Keratinocyte (primary cell): ENCODE measurements at regions not wholly inside any gene's neighbourhood (a gene's known extent, or its start where the extent isn't known, plus 50 kb on each side); places are given as distances from the start of the nearest gene placed in this dataset.

Experiments
- DNase-seq: peaks from one replicate; pipeline ENCODE4 v3.0.0-alpha.2; 2011; ENCODE audit warnings: low read depth, missing footprints, low spot score
- FAIRE-seq: peaks from 2 replicates; lab custom pipeline; 2011; peaks lifted over from hg19 to GRCh38; lab: Jason Lieb, UNC
- H2AFZ ChIP-seq: 2 replicates; pipeline ENCODE4 v1.6.0; 2012; ENCODE audit warnings: low read length, control low read depth, inconsistent platforms; ENCODE audit not compliant: control insufficient read depth
- H3K27ac ChIP-seq: 2 replicates; pipeline ENCODE4 v1.5.1; 2011; ENCODE audit warnings: low read length; ENCODE audit not compliant: control insufficient read depth, insufficient read depth
- H3K27me3 ChIP-seq: 3 replicates; pipeline ENCODE4 v1.6.0; 2011; ENCODE audit warnings: low read length; ENCODE audit not compliant: control insufficient read depth, insufficient read depth; ENCODE audit errors: extremely low read depth
- H3K36me3 ChIP-seq, 2 experiments: 2 replicates in 1 of 2; 3 replicates in 1 of 2; pipeline ENCODE4 v1.5.1; 2011; ENCODE audit warnings: low read length in 2 of 2, mild to moderate bottlenecking in 1 of 2; ENCODE audit not compliant: control insufficient read depth in 2 of 2, insufficient read depth in 2 of 2; ENCODE audit errors: extremely low read depth in 1 of 2
- H3K4me1 ChIP-seq: 3 replicates; pipeline ENCODE4 v1.5.1; 2011; ENCODE audit warnings: low read length; ENCODE audit not compliant: control insufficient read depth, insufficient read depth; ENCODE audit errors: extremely low read depth
- H3K4me2 ChIP-seq: 3 replicates; pipeline ENCODE4 v1.6.0; 2011; ENCODE audit warnings: low read depth, low read length; ENCODE audit not compliant: control insufficient read depth, insufficient read depth; ENCODE audit errors: extremely low read depth
- H3K4me3 ChIP-seq, 3 experiments: fragments of 200-600 bp in 1 of 3; sonication (generic) in 1 of 3; 2 replicates in 2 of 3; 3 replicates in 1 of 3; pipeline ENCODE4 v1.5.1; 2011 to 2016; ENCODE audit warnings: low read length in 3 of 3, mild to moderate bottlenecking in 3 of 3, control low read depth in 2 of 3, inconsistent platforms in 1 of 3, low read depth in 1 of 3, mixed read lengths in 1 of 3, mixed run types in 1 of 3, moderate library complexity in 1 of 3; ENCODE audit not compliant: control insufficient read depth in 2 of 3, insufficient read depth in 2 of 3; ENCODE audit errors: extremely low read depth in 1 of 3
- H3K79me2 ChIP-seq: 2 replicates; pipeline ENCODE4 v1.6.0; 2012; ENCODE audit warnings: low read length; ENCODE audit not compliant: control insufficient read depth, insufficient read depth
- H3K9ac ChIP-seq: 3 replicates; pipeline ENCODE4 v1.6.0; 2011; ENCODE audit warnings: low read length; ENCODE audit not compliant: control insufficient read depth, insufficient read depth; ENCODE audit errors: extremely low read depth
- H3K9me1 ChIP-seq: 3 replicates; pipeline ENCODE4 v1.6.0; 2011; ENCODE audit warnings: low read length; ENCODE audit not compliant: control insufficient read depth, insufficient read depth; ENCODE audit errors: extremely low read depth
- H3K9me3 ChIP-seq: 2 replicates; pipeline ENCODE4 v1.5.1; 2012; ENCODE audit warnings: low read depth, low read length; ENCODE audit not compliant: control insufficient read depth
- H4K20me1 ChIP-seq: 3 replicates; pipeline ENCODE4 v1.6.0; 2011; ENCODE audit warnings: low read length; ENCODE audit not compliant: control insufficient read depth, insufficient read depth; ENCODE audit errors: extremely low read depth
- EZH2 ChIP-seq: IDR thresholded peaks from one replicate; pipeline ENCODE4 v1.6.1; 2012; ENCODE audit warnings: inconsistent platforms, mild to moderate bottlenecking, low read length, moderate library complexity
- dilution Hi-C: fragments of 300-500 bp; cut with MboI; formaldehyde crosslinking; loops from one replicate; pipeline ENCODE4 v1.7.0; 2020; ENCODE audit warnings: low sequenced_read_pairs; ENCODE audit not compliant: extremely low pct_ligation_motif_present
- TF ChIP-seq, protein P1 (sequence below), 3 experiments: IDR thresholded peaks in 1 of 3; conservative IDR thresholded peaks in 1 of 3; optimal IDR thresholded peaks in 1 of 3; 2 replicates in 2 of 3; 3 replicates in 1 of 3; pipeline versions ENCODE3 to v1.5.1; 2011; ENCODE audit warnings: low read length in 3 of 3, mild to moderate bottlenecking in 3 of 3, moderate library complexity in 2 of 3, control low read depth in 1 of 3, inconsistent platforms in 1 of 3; ENCODE audit not compliant: insufficient read depth in 2 of 3; ENCODE audit errors: extremely low read depth in 1 of 3

- Histone ChIP-seq H3K79me2 (no peaks in the 10 kb centered on the region), H2AFZ (no peak overlapping the region), H3K36me3 (no peaks in the 10 kb centered on the region), H4K20me1 (no peaks in the 10 kb centered on the region), H3K27ac (no peak overlapping the region), H3K4me3 (no peak overlapping the region), H3K4me2 (no peak overlapping the region), H3K4me1 (no peaks in the 10 kb centered on the region), H3K9me1 (no peaks in the 10 kb centered on the region), H3K27me3 (no peaks in the 10 kb centered on the region), H3K9me3 (no peaks in the 10 kb centered on the region), H3K9ac (no peak overlapping the region)
- dilution Hi-C loops = no loop called here
- FAIRE-seq (peak; percentile 74), DNase-seq (no peak)
- TF ChIP-seq, protein P1, sequence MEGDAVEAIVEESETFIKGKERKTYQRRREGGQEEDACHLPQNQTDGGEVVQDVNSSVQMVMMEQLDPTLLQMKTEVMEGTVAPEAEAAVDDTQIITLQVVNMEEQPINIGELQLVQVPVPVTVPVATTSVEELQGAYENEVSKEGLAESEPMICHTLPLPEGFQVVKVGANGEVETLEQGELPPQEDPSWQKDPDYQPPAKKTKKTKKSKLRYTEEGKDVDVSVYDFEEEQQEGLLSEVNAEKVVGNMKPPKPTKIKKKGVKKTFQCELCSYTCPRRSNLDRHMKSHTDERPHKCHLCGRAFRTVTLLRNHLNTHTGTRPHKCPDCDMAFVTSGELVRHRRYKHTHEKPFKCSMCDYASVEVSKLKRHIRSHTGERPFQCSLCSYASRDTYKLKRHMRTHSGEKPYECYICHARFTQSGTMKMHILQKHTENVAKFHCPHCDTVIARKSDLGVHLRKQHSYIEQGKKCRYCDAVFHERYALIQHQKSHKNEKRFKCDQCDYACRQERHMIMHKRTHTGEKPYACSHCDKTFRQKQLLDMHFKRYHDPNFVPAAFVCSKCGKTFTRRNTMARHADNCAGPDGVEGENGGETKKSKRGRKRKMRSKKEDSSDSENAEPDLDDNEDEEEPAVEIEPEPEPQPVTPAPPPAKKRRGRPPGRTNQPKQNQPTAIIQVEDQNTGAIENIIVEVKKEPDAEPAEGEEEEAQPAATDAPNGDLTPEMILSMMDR (optimal IDR thresholded peaks at IDR 0.05 in 1 of 3, IDR thresholded peaks at IDR 0.05 in 1 of 3, conservative IDR thresholded peaks at IDR 0.05 in 1 of 3; ENCODE audit: extremely low read depth in 1 of 3, insufficient read depth in 2 of 3, low read length in 3 of 3) = no peak
- no peak for TF ChIP-seq EZH2
Measured at GRCh38 chr1:209150114-209150513, 433.4 kb upstream of the CAMK1G start.

- Histone ChIP-seq H3K4me1 (no peaks in the 10 kb centered on the region), H3K27me3 (no peaks in the 10 kb centered on the region), H3K36me3 (no peaks in the 10 kb centered on the region), H3K9me1 (no peaks in the 10 kb centered on the region), H2AFZ (no peak overlapping the region), H3K4me2 (no peak overlapping the region), H3K9me3 (no peaks in the 10 kb centered on the region), H3K9ac (no peak overlapping the region), H3K4me3 (no peak overlapping the region), H3K79me2 (no peaks in the 10 kb centered on the region), H4K20me1 (no peaks in the 10 kb centered on the region), H3K27ac (no peak overlapping the region)
- no peak for FAIRE-seq
- DNase-seq = no peak
- TF ChIP-seq, protein P1 (optimal IDR thresholded peaks at IDR 0.05 in 1 of 3, IDR thresholded peaks at IDR 0.05 in 1 of 3, conservative IDR thresholded peaks at IDR 0.05 in 1 of 3; ENCODE audit: extremely low read depth in 1 of 3, insufficient read depth in 2 of 3, low read length in 3 of 3) = no peak
- no peak for TF ChIP-seq EZH2
- dilution Hi-C loops = no loop called here
Measured at GRCh38 chr1:209153411-209153810, 430.1 kb upstream of the CAMK1G start.
